ENCODE measurements at regions not wholly inside any gene's neighbourhood (a gene's known extent, or its start where the extent isn't known, plus 50 kb on each side); places are given as distances from the start of the nearest gene placed in this dataset.

DNA sequence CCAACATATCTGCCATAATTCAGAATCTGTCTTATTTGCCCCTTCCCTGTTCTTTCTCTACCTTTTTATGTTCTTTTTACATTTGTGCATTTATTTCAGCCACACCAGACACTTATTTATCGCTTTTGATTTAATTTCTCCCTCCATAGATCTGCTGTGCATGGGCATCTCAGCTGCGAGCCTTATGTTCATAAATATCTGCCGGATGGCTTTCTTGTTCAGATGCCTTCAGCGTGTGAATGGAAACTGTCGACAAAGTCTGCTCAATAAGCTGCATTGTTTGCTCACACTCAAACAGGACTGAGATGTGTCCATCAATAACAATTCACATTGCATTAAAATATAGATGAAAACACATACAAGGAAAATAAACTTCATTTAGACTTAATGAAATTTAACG lies 374.6 kb upstream of the FAT3 start:
- Histone ChIP-seq H3K79me2 (ENCODE audit: control insufficient read depth, insufficient read depth, low read length) (no peaks in the 10 kb centered on the region), H4K20me1 (ENCODE audit: control insufficient read depth, insufficient read depth, low read length, poor library complexity, severe bottlenecking) (no peaks in the 10 kb centered on the region), H3K36me3 (replicated peaks in 1 of 2; ENCODE audit: control extremely low read depth in 1 of 2, control insufficient read depth in 1 of 2, extremely low read depth in 1 of 2, insufficient read depth in 2 of 2, low read length in 1 of 2) (no peaks in the 10 kb centered on the region), H3K4me3 (ENCODE audit: control extremely low read depth in 1 of 5, extremely low read depth in 1 of 5, insufficient read depth in 1 of 5, low read depth in 2 of 5, low read length in 4 of 5) (no peak overlapping the region), H3K27ac (ENCODE audit: low read length in 2 of 2) (no peak overlapping the region), H3K27me3 (replicated peaks in 1 of 4; ENCODE audit: control extremely low read depth in 1 of 4, control insufficient read depth in 3 of 4, insufficient read depth in 4 of 4, low read length in 3 of 4) (no peaks in the 10 kb centered on the region), H3K9ac (ENCODE audit: low read length) (no peak overlapping the region), H3K4me2 (replicated peaks; ENCODE audit: low read depth, low read length, poor library complexity, severe bottlenecking) (no peak overlapping the region), H3K4me1 (ENCODE audit: control insufficient read depth in 2 of 2, insufficient read depth in 2 of 2, low read length in 2 of 2) (no peaks in the 10 kb centered on the region), H3K9me3 (ENCODE audit: control extremely low read depth in 1 of 3, control insufficient read depth in 2 of 3, insufficient read depth in 1 of 3, low read length in 2 of 3) (no peaks in the 10 kb centered on the region), H2AFZ (ENCODE audit: insufficient read depth, low read depth, low read length, poor library complexity, severe bottlenecking) (no peak overlapping the region)
- no peak for TF ChIP-seq EZH2 (IDR thresholded peaks at IDR 0.05; ENCODE audit: borderline replicate concordance, insufficient read depth, low read depth, low read length, poor library complexity, severe bottlenecking)
- Mint-ChIP-seq H3K9me3 (ENCODE audit: insufficient read depth) (peaks cover 10% of the 10 kb centered on the region), H3K27ac (no peak overlapping the region), H3K4me1 (no peaks in the 10 kb centered on the region), H3K27me3 (no peaks in the 10 kb centered on the region), H3K4me3 (no peak overlapping the region)
- intact Hi-C loops (cut with micrococcal nuclease), result no loop called here
- WGBS (ENCODE audit: insufficient coverage), result 94% methylated on average over 5 of the region's 6 CpGs
- POLR2A ChIA-PET, result no interaction called here
- no peak for ATAC-seq (ENCODE audit: low read depth)
- no peak for DNase-seq
- CTCF ChIA-PET, result no interaction called here

DNA sequence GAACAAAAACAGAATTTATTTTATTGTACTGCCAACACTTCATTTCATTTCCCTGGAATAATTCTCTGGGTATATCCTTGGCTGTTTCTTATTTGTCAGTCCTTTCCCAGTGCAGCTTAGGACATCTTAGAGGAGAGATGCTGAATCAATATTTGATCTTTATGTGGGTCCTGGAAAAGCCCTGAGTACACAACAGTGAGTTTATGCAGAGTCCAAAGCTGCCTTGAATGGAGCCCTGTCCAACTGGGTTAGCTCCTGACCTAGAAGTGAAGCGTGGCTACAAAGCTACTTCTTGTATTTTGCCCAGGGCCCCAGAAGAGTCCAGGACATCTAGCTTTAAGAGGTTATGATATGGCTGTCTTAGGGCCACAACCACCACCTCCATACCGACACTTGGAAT lies 378.0 kb upstream of the FAT3 start:
- Histone ChIP-seq H3K27ac (ENCODE audit: low read length in 2 of 2) (no peak overlapping the region), H3K9me3 (ENCODE audit: control extremely low read depth in 1 of 3, control insufficient read depth in 2 of 3, insufficient read depth in 1 of 3, low read length in 2 of 3) (no peaks in the 10 kb centered on the region), H3K4me2 (replicated peaks; ENCODE audit: low read depth, low read length, poor library complexity, severe bottlenecking) (no peak overlapping the region), H3K4me3 (ENCODE audit: control extremely low read depth in 1 of 5, extremely low read depth in 1 of 5, insufficient read depth in 1 of 5, low read depth in 2 of 5, low read length in 4 of 5) (no peak overlapping the region), H3K79me2 (ENCODE audit: control insufficient read depth, insufficient read depth, low read length) (no peaks in the 10 kb centered on the region), H3K4me1 (ENCODE audit: control insufficient read depth in 2 of 2, insufficient read depth in 2 of 2, low read length in 2 of 2) (no peaks in the 10 kb centered on the region), H4K20me1 (ENCODE audit: control insufficient read depth, insufficient read depth, low read length, poor library complexity, severe bottlenecking) (no peaks in the 10 kb centered on the region), H3K27me3 (replicated peaks in 1 of 4; ENCODE audit: control extremely low read depth in 1 of 4, control insufficient read depth in 3 of 4, insufficient read depth in 4 of 4, low read length in 3 of 4) (no peaks in the 10 kb centered on the region), H3K9ac (ENCODE audit: low read length) (no peak overlapping the region), H3K36me3 (replicated peaks in 1 of 2; ENCODE audit: control extremely low read depth in 1 of 2, control insufficient read depth in 1 of 2, extremely low read depth in 1 of 2, insufficient read depth in 2 of 2, low read length in 1 of 2) (no peaks in the 10 kb centered on the region), H2AFZ (ENCODE audit: insufficient read depth, low read depth, low read length, poor library complexity, severe bottlenecking) (no peak overlapping the region)
- H3K4me1 Mint-ChIP-seq, result no peaks in the 10 kb centered on the region
- no CpG with 5 or more reads among the region's 2 CpGs for WGBS (ENCODE audit: insufficient coverage)
- CTCF ChIA-PET, result no interaction called here
- ATAC-seq (ENCODE audit: low read depth) (no peak), DNase-seq (no peak)
- TF ChIP-seq CTCF (IDR thresholded peaks at IDR 0.05), result no peak
- no peak for TF ChIP-seq EZH2 (IDR thresholded peaks at IDR 0.05; ENCODE audit: borderline replicate concordance, insufficient read depth, low read depth, low read length, poor library complexity, severe bottlenecking)
- H3K27ac Mint-ChIP-seq, result no peak overlapping the region
- H3K9me3 Mint-ChIP-seq (ENCODE audit: insufficient read depth), result peaks cover 10% of the 10 kb centered on the region
- H3K27me3 Mint-ChIP-seq, result no peaks in the 10 kb centered on the region
- intact Hi-C loops (cut with micrococcal nuclease), result no loop called here
- POLR2A ChIA-PET, result no interaction called here
- H3K4me3 Mint-ChIP-seq, result no peak overlapping the region
